Neural progenitor cell (in vitro differentiated cells): ENCODE measurements at regions not wholly inside any gene's neighbourhood (a gene's known extent, or its start where the extent isn't known, plus 50 kb on each side); places are given as distances from the start of the nearest gene placed in this dataset.

Experiments
- EZH2 ChIP-seq: fragments of 200-600 bp; sonication (generic); IDR thresholded peaks from 2 replicates; pipeline ENCODE4 v1.6.1; 2017; ENCODE audit warnings: antibody characterized with exemption, mild to moderate bottlenecking, moderate library complexity
- TF ChIP-seq, protein P1 (sequence below): fragments of 200-600 bp; sonication (generic); IDR thresholded peaks from 2 replicates; pipeline ENCODE4 v1.5.1; 2017; ENCODE audit warnings: antibody characterized with exemption, mild to moderate bottlenecking

- TF ChIP-seq, protein P1, sequence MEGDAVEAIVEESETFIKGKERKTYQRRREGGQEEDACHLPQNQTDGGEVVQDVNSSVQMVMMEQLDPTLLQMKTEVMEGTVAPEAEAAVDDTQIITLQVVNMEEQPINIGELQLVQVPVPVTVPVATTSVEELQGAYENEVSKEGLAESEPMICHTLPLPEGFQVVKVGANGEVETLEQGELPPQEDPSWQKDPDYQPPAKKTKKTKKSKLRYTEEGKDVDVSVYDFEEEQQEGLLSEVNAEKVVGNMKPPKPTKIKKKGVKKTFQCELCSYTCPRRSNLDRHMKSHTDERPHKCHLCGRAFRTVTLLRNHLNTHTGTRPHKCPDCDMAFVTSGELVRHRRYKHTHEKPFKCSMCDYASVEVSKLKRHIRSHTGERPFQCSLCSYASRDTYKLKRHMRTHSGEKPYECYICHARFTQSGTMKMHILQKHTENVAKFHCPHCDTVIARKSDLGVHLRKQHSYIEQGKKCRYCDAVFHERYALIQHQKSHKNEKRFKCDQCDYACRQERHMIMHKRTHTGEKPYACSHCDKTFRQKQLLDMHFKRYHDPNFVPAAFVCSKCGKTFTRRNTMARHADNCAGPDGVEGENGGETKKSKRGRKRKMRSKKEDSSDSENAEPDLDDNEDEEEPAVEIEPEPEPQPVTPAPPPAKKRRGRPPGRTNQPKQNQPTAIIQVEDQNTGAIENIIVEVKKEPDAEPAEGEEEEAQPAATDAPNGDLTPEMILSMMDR, result no peak
- no peak for TF ChIP-seq EZH2
Measured at GRCh38 chr2:84276590-84277255, 182.4 kb downstream of the SUCLG1 start.
